ENCODE measurements at regions not wholly inside any gene's neighbourhood (a gene's known extent, or its start where the extent isn't known, plus 50 kb on each side); places are given as distances from the start of the nearest gene placed in this dataset.

GRCh38 chr12:93177208-93178153 is 200.2 kb upstream of the NUDT4 start:
- TF ChIP-seq EZH2 (IDR thresholded peaks at IDR 0.05) (no peak), JUND (IDR thresholded peaks at IDR 0.05) (no peak), POLR2A (IDR thresholded peaks at IDR 0.05; ENCODE audit: borderline replicate concordance, extremely low read depth, insufficient read depth, insufficient read length) (no peak)
